ENCODE measurements at regions not wholly inside any gene's neighbourhood (a gene's known extent, or its start where the extent isn't known, plus 50 kb on each side); places are given as distances from the start of the nearest gene placed in this dataset.

DNA sequence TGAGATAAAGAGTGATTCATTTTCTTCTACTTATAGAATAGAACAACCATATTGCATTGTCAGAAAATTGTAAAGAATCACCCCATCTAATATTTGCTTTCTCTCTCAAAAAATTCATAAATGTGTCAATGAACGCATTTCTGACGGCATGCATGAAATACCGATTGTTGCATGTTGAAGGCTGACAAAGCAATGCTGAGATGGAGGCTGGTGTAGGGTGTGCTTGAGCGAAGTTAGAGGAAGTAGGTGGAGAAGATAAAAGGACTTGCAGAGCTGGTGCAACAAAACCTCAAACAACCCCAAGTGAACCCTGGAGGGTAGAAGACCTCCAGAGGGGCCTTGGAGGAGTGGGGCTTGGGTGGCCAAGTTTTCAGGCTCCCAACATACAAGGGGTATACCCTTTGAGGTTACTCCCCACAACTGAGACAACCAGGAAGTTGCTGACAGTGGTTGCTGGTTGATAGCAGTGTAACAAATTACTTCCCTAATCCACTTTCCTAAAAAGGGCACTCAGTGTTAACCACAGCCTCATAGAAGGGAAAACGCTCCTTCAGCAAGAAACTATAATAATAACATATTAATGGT is 452.7 kb downstream of the NLGN4X start:
- TF ChIP-seq, protein P1, sequence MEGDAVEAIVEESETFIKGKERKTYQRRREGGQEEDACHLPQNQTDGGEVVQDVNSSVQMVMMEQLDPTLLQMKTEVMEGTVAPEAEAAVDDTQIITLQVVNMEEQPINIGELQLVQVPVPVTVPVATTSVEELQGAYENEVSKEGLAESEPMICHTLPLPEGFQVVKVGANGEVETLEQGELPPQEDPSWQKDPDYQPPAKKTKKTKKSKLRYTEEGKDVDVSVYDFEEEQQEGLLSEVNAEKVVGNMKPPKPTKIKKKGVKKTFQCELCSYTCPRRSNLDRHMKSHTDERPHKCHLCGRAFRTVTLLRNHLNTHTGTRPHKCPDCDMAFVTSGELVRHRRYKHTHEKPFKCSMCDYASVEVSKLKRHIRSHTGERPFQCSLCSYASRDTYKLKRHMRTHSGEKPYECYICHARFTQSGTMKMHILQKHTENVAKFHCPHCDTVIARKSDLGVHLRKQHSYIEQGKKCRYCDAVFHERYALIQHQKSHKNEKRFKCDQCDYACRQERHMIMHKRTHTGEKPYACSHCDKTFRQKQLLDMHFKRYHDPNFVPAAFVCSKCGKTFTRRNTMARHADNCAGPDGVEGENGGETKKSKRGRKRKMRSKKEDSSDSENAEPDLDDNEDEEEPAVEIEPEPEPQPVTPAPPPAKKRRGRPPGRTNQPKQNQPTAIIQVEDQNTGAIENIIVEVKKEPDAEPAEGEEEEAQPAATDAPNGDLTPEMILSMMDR (IDR thresholded peaks at IDR 0.05; ENCODE audit: low read length): no peak
- TF ChIP-seq EZH2 (IDR thresholded peaks at IDR 0.05; ENCODE audit: borderline replicate concordance, low read length): no peak

Data from OCI-LY1 (cell line).